WTC11 (cell line): ENCODE measurements at regions not wholly inside any gene's neighbourhood (a gene's known extent, or its start where the extent isn't known, plus 50 kb on each side); places are given as distances from the start of the nearest gene placed in this dataset.

ENCODE experiments used
- ATAC-seq: fragments of 200-7000 bp; cut with Tn5 transposase; 2 replicates; pipeline ENCODE4 v1.10.0; 2021; ENCODE audit warnings: mild to moderate bottlenecking, moderate library complexity
- CTCF ChIA-PET: fragments of 300-600 bp; sonication (Branson Sonifier 250); formaldehyde crosslinking; loops from one replicate; lab custom pipeline; 2021; ENCODE audit warnings: antibody characterized with exemption; lab: Charles Lee
- POLR2A ChIA-PET: fragments of 350-600 bp; sonication (Branson Sonifier 250); formaldehyde crosslinking; loops from one replicate; lab custom pipeline; 2021; ENCODE audit warnings: antibody characterized with exemption; lab: Charles Lee
- DNase-seq: peaks from one replicate; pipeline ENCODE4 v3.0.0; 2021; ENCODE audit warnings: low spot score
- H3K27ac Mint-ChIP-seq: 2 replicates; pipeline ENCODE4 v1.8.0; 2021; ENCODE audit warnings: mixed read lengths
- H3K27me3 Mint-ChIP-seq: 2 replicates; pipeline ENCODE4 v1.8.0; 2021; ENCODE audit warnings: low read depth, mild to moderate bottlenecking, moderate library complexity, mixed read lengths
- H3K36me3 Mint-ChIP-seq: 2 replicates; pipeline ENCODE4 v1.8.0; 2021; ENCODE audit warnings: mixed read lengths
- H3K4me1 Mint-ChIP-seq: 2 replicates; pipeline ENCODE4 v1.8.0; 2022; ENCODE audit warnings: mixed read lengths
- H3K4me3 Mint-ChIP-seq: 2 replicates; pipeline ENCODE4 v1.8.0; 2021; ENCODE audit warnings: mild to moderate bottlenecking, moderate library complexity, mixed read lengths
- H3K9me3 Mint-ChIP-seq: 2 replicates; pipeline ENCODE4 v1.8.0; 2021; ENCODE audit warnings: mixed read lengths
- AR ChIP-seq: fragments of 250-450 bp; sonication (Bioruptor Pico); IDR thresholded peaks from 2 replicates; pipeline ENCODE4 v1.9.0; 2021; ENCODE audit warnings: mild to moderate bottlenecking
- ATF2 ChIP-seq: sonication (generic); formaldehyde crosslinking; IDR thresholded peaks from 2 replicates; pipeline ENCODE4 v1.8.1; 2022; ENCODE audit warnings: low read depth, missing genetic modification reagents, borderline replicate concordance
- CREM ChIP-seq: sonication (generic); formaldehyde crosslinking; IDR thresholded peaks from 2 replicates; pipeline ENCODE4 v1.8.1; 2022; ENCODE audit warnings: mild to moderate bottlenecking, missing genetic modification reagents, moderate library complexity
- GTF2I ChIP-seq: fragments of 250-450 bp; sonication (Bioruptor Pico); conservative IDR thresholded peaks from 2 replicates; pipeline ENCODE4 v1.4.0; 2021; ENCODE audit warnings: mild to moderate bottlenecking
- MXD4 ChIP-seq: fragments of 250-450 bp; sonication (Bioruptor Pico); IDR thresholded peaks from 2 replicates; pipeline ENCODE4 v1.8.0; 2021; ENCODE audit warnings: mild to moderate bottlenecking, moderate library complexity, borderline replicate concordance
- MYBL2 ChIP-seq: sonication (generic); formaldehyde crosslinking; IDR thresholded peaks from 2 replicates; pipeline ENCODE4 v1.8.1; 2023; ENCODE audit warnings: mild to moderate bottlenecking, moderate library complexity, missing genetic modification reagents
- NFE2L1 ChIP-seq: sonication (generic); formaldehyde crosslinking; IDR thresholded peaks from 2 replicates; pipeline ENCODE4 v1.8.1; 2023; ENCODE audit warnings: missing genetic modification reagents
- NR2C2 ChIP-seq: sonication (generic); formaldehyde crosslinking; IDR thresholded peaks from 2 replicates; pipeline ENCODE4 v1.8.0; 2022; ENCODE audit warnings: mild to moderate bottlenecking, missing genetic modification reagents
- SP1 ChIP-seq: sonication (generic); formaldehyde crosslinking; conservative IDR thresholded peaks from 2 replicates; pipeline ENCODE4 v1.8.1; 2022; ENCODE audit warnings: missing genetic modification reagents
- TEAD4 ChIP-seq: sonication (generic); formaldehyde crosslinking; IDR thresholded peaks from 2 replicates; pipeline ENCODE4 v1.8.0; 2022; ENCODE audit warnings: mild to moderate bottlenecking, missing genetic modification reagents
- TP53 ChIP-seq: sonication (generic); formaldehyde crosslinking; IDR thresholded peaks from 2 replicates; pipeline ENCODE4 v1.8.1; 2023; ENCODE audit warnings: mild to moderate bottlenecking, missing genetic modification reagents
- ZNF425 ChIP-seq: fragments of 250-450 bp; sonication (Bioruptor Pico); conservative IDR thresholded peaks from 2 replicates; pipeline ENCODE4 v1.9.0; 2021; ENCODE audit warnings: mild to moderate bottlenecking
- ZNF512 ChIP-seq: sonication (generic); formaldehyde crosslinking; IDR thresholded peaks from 2 replicates; pipeline ENCODE4 v1.8.1; 2022; ENCODE audit warnings: missing genetic modification reagents, borderline replicate concordance
- ZNF671 ChIP-seq: fragments of 250-450 bp; sonication (Bioruptor Pico); IDR thresholded peaks from 2 replicates; pipeline ENCODE4 v1.8.0; 2021; ENCODE audit warnings: mild to moderate bottlenecking
- TF ChIP-seq, protein P1 (sequence below): sonication (generic); formaldehyde crosslinking; IDR thresholded peaks from 2 replicates; pipeline ENCODE4 v1.8.0; 2022; ENCODE audit warnings: mild to moderate bottlenecking, missing genetic modification reagents
- TF ChIP-seq, protein P2 (sequence below): sonication (generic); formaldehyde crosslinking; IDR thresholded peaks from 2 replicates; pipeline ENCODE4 v1.8.0; 2023; ENCODE audit warnings: missing genetic modification reagents
- TF ChIP-seq, protein P3 (sequence below): sonication (generic); formaldehyde crosslinking; IDR thresholded peaks from 2 replicates; pipeline ENCODE4 v1.8.1; 2023; ENCODE audit warnings: mild to moderate bottlenecking, missing genetic modification reagents, moderate library complexity
- TF ChIP-seq, protein P4 (sequence below): fragments of 250-450 bp; sonication (Bioruptor Pico); IDR thresholded peaks from 2 replicates; pipeline ENCODE4 v1.9.0; 2021; ENCODE audit warnings: moderate library complexity, mild to moderate bottlenecking, inconsistent platforms, borderline replicate concordance
- TF ChIP-seq, protein P5 (sequence below): fragments of 250-450 bp; sonication (Bioruptor Pico); IDR thresholded peaks from 2 replicates; pipeline ENCODE4 v1.8.0; 2021; ENCODE audit warnings: mild to moderate bottlenecking

- DNase-seq (no peak), ATAC-seq (no peak)
- ChIA-PET CTCF (no interaction called here), POLR2A (interaction anchor here (0.5 to 0.6 kb wide), 3 partner anchors 29 to 606 kb away, joined by 3 read pairs; no protein-coding TSS in a partner anchor)
- H3K27ac Mint-ChIP-seq = no peak overlapping the region
- no peaks in the 10 kb centered on the region for H3K36me3 Mint-ChIP-seq
- H3K4me1 Mint-ChIP-seq = no peaks in the 10 kb centered on the region
- no peak overlapping the region for H3K4me3 Mint-ChIP-seq
- no peaks in the 10 kb centered on the region for H3K9me3 Mint-ChIP-seq
- no peaks in the 10 kb centered on the region for H3K27me3 Mint-ChIP-seq
- TF ChIP-seq, protein P1, sequence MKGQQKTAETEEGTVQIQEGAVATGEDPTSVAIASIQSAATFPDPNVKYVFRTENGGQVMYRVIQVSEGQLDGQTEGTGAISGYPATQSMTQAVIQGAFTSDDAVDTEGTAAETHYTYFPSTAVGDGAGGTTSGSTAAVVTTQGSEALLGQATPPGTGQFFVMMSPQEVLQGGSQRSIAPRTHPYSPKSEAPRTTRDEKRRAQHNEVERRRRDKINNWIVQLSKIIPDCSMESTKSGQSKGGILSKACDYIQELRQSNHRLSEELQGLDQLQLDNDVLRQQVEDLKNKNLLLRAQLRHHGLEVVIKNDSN (CRISPR knock-in tag) = no peak
- no peak for TF ChIP-seq CREM (CRISPR knock-in tag)
- TF ChIP-seq ZNF512 = no peak
Observed at GRCh38 chr18:38611036-38611964, 1045.7 kb upstream of the CELF4 start.

DNA sequence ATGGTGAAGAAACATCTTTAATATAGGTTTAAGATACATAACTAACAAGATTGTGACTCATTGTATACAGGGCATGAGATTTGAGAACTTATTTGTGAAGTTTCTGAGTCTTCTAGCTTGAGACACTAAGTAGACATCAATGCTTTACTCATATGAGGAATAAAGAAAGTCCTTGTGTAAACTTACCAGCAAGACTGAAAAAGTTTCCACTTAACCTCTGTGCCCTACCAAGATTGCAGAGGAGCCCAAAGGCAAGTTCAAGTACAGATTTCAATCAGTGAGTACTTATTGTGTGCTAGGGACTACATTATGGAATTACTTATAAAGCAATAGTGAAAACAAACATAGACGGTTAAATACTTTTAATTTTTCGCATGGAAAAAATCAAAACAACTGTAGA lies 1041.2 kb upstream of the CELF4 start:
- ChIA-PET CTCF (no interaction called here), POLR2A (no interaction called here)
- Mint-ChIP-seq H3K36me3 (no peaks in the 10 kb centered on the region), H3K9me3 (no peaks in the 10 kb centered on the region), H3K27ac (no peak overlapping the region), H3K27me3 (no peaks in the 10 kb centered on the region), H3K4me3 (no peak overlapping the region), H3K4me1 (peaks cover 6% of the 10 kb centered on the region)
- DNase-seq = no peak
- ATAC-seq = no peak
- no peak for TF ChIP-seq TP53 (CRISPR knock-in tag)
- no peak for TF ChIP-seq ZNF671 (CRISPR knock-in tag)
- TF ChIP-seq ZNF425 (CRISPR knock-in tag) = no peak
- no peak for TF ChIP-seq SP1
- TF ChIP-seq NFE2L1 (CRISPR knock-in tag) = no peak
- TF ChIP-seq, protein P2, sequence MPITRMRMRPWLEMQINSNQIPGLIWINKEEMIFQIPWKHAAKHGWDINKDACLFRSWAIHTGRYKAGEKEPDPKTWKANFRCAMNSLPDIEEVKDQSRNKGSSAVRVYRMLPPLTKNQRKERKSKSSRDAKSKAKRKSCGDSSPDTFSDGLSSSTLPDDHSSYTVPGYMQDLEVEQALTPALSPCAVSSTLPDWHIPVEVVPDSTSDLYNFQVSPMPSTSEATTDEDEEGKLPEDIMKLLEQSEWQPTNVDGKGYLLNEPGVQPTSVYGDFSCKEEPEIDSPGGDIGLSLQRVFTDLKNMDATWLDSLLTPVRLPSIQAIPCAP = no peak
- TF ChIP-seq NR2C2 = no peak
- TF ChIP-seq, protein P3, sequence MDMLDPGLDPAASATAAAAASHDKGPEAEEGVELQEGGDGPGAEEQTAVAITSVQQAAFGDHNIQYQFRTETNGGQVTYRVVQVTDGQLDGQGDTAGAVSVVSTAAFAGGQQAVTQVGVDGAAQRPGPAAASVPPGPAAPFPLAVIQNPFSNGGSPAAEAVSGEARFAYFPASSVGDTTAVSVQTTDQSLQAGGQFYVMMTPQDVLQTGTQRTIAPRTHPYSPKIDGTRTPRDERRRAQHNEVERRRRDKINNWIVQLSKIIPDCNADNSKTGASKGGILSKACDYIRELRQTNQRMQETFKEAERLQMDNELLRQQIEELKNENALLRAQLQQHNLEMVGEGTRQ = no peak
- no peak for TF ChIP-seq ATF2 (CRISPR knock-in tag)
- no peak for TF ChIP-seq AR (CRISPR knock-in tag)
- TF ChIP-seq, protein P4, sequence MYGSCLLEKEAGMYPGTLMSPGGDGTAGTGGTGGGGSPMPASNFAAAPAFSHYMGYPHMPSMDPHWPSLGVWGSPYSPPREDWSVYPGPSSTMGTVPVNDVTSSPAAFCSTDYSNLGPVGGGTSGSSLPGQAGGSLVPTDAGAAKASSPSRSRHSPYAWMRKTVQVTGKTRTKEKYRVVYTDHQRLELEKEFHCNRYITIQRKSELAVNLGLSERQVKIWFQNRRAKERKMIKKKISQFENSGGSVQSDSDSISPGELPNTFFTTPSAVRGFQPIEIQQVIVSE (CRISPR knock-in tag) = no peak
- no peak for TF ChIP-seq MYBL2
- TF ChIP-seq, protein P5, sequence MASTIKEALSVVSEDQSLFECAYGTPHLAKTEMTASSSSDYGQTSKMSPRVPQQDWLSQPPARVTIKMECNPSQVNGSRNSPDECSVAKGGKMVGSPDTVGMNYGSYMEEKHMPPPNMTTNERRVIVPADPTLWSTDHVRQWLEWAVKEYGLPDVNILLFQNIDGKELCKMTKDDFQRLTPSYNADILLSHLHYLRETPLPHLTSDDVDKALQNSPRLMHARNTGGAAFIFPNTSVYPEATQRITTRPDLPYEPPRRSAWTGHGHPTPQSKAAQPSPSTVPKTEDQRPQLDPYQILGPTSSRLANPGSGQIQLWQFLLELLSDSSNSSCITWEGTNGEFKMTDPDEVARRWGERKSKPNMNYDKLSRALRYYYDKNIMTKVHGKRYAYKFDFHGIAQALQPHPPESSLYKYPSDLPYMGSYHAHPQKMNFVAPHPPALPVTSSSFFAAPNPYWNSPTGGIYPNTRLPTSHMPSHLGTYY = no peak
- TF ChIP-seq TEAD4 (CRISPR knock-in tag) = no peak
- TF ChIP-seq GTF2I (CRISPR knock-in tag) = no peak
- TF ChIP-seq, protein P1 (CRISPR knock-in tag) = no peak
- no peak for TF ChIP-seq MXD4 (CRISPR knock-in tag)
